Sigmoid colon (tissue), 6 donors: ENCODE measurements at regions not wholly inside any gene's neighbourhood (a gene's known extent, or its start where the extent isn't known, plus 50 kb on each side); places are given as distances from the start of the nearest gene placed in this dataset.

ENCODE experiments used
- DNase-seq: peaks from one replicate; pipeline ENCODE4 v3.0.0-alpha.2; 2019
- H3K27ac ChIP-seq, 4 donors: fragments of 200-600 bp; sonication (generic); one replicate each; pipeline ENCODE4 v1.5.1; 2016 to 2019; ENCODE audit warnings: mild to moderate bottlenecking in 1 of 4
- H3K27me3 ChIP-seq, 3 donors: fragments of 200-600 bp; sonication (generic); one replicate each; pipeline ENCODE4 v1.5.1; 2019; ENCODE audit warnings: mild to moderate bottlenecking in 1 of 3
- H3K36me3 ChIP-seq, 4 donors: fragments of 200-600 bp; sonication (generic); one replicate each; pipeline ENCODE4 v1.5.1; 2016 to 2019
- H3K4me1 ChIP-seq, 4 donors: fragments of 200-600 bp; sonication (generic); one replicate each; pipeline ENCODE4 v1.5.1; 2017 to 2019
- H3K4me3 ChIP-seq, 4 donors: fragments of 200-600 bp; sonication (generic); one replicate each; pipeline ENCODE4 v1.5.1; 2017 to 2019; ENCODE audit warnings: mild to moderate bottlenecking in 2 of 4, moderate library complexity in 1 of 4
- H3K9me3 ChIP-seq, 4 donors: fragments of 200-600 bp in 3 of 4; sonication (generic) in 3 of 4; one replicate each; pipeline versions ENCODE4 v1.5.1 to v1.6.1; 2013 to 2019
- CTCF ChIP-seq, 4 experiments: fragments of 450-650 bp in 3 of 4; fragments of 200-600 bp in 1 of 4; IDR thresholded peaks; one replicate each; pipeline ENCODE4 v1.5.1; 2016 to 2019; ENCODE audit warnings: antibody characterized with exemption in 4 of 4, mild to moderate bottlenecking in 3 of 4, moderate library complexity in 2 of 4
- EP300 ChIP-seq, 4 donors: sonication (generic); formaldehyde crosslinking; IDR thresholded peaks; one replicate each; pipeline ENCODE4 v1.6.1; 2017; ENCODE audit warnings: antibody characterized with exemption in 4 of 4
- POLR2A ChIP-seq, 2 donors: fragments of 450-650 bp; IDR thresholded peaks; one replicate each; pipeline ENCODE4 v1.6.1; 2016; ENCODE audit warnings: antibody characterized with exemption in 2 of 2, mild to moderate bottlenecking in 2 of 2, moderate library complexity in 2 of 2
- POLR2AphosphoS5 ChIP-seq, 4 donors: sonication (generic); formaldehyde crosslinking; IDR thresholded peaks; one replicate each; pipeline ENCODE4 v1.6.1; 2017; ENCODE audit warnings: antibody characterized with exemption in 4 of 4
- WGBS, 2 donors: extraction: QIAGEN DNeasy Blood & Tissue Kit; methylation state at CpG; one replicate each; pipeline ENCODE4 v1.1.7; 2013; 5-methylcytosine and 5-hydroxymethylcytosine counted together
- intact Hi-C: fragments of 100-400 bp; cut with DNase I; formaldehyde crosslinking; loops from one replicate; pipeline ENCODE4 v1.15.1; 2023
- donor health status: healthy with polysubstance abuse.
- donor health status: healthy.

DNA sequence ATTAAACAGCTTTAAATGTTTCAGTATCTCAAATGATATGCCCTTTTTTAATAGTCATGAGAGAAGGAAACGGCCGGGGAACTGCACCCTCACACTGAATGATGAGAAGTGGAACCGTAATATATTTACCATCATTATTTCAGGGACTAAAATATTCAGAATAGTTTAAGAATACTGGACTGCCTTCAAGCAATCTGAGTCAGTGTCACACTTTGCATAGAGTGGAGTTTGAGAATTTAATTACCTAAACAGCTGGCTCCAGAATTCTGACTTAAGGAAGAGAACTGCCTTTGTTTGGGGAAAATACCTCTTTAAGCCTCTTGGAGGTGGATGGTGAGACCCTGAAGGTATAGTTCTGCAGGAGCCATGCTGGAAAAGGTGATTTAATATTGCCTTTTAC lies 135.9 kb upstream of the EPHA7 start:
- DNase-seq, result no peak
- intact Hi-C loops, result no loop called here
- 93 to 95% methylated on average over 3 of the region's 3 CpGs for WGBS, 2 donors
- H3K9me3 ChIP-seq, result no peaks in the 10 kb centered on the region
- H3K36me3 ChIP-seq, result no peaks in the 10 kb centered on the region
- peaks cover 0 to 18% (median 11%) of the 10 kb centered on the region in 4 donors for H3K4me1 ChIP-seq
- H3K4me3 ChIP-seq, result no peak overlapping the region
- H3K27ac ChIP-seq, result no peak overlapping the region
- H3K27me3 ChIP-seq, result no peaks in the 10 kb centered on the region
- TF ChIP-seq POLR2AphosphoS5 (IDR thresholded peaks at IDR 0.05) (no peak), EP300 (IDR thresholded peaks at IDR 0.05) (no peak), CTCF (IDR thresholded peaks at IDR 0.05) (no peak), POLR2A (IDR thresholded peaks at IDR 0.05) (no peak)

DNA sequence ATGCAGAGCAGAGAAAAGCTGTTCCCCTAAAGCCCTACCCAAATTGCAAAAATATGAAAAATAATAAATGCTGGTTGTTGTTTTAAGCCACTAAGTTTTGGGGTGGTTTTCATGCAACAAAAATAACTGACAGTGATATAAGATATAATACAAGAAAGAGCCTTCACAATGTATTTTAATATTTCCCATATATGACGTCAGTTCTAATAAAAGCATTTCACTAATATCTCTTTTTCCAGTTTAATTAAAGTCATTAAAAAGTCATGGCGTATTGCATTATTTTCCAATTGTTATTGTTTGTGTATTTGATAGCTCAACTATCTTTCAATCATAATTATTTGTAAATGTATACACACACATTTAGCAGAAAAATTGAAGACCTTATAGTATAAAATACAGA lies 134.7 kb upstream of the EPHA7 start:
- H3K4me3 ChIP-seq, result no peak overlapping the region
- intact Hi-C loops, result no loop called here
- no peaks in the 10 kb centered on the region for H3K27me3 ChIP-seq
- no peak for DNase-seq
- 86 to 88% methylated on average over 2 of the region's 2 CpGs for WGBS, 2 donors
- H3K36me3 ChIP-seq, result no peaks in the 10 kb centered on the region
- no peaks in the 10 kb centered on the region for H3K9me3 ChIP-seq
- peaks cover 0 to 15% (median 6%) of the 10 kb centered on the region in 4 donors for H3K4me1 ChIP-seq
- no peak overlapping the region for H3K27ac ChIP-seq
- TF ChIP-seq CTCF (IDR thresholded peaks at IDR 0.05) (no peak), POLR2A (IDR thresholded peaks at IDR 0.05) (no peak), EP300 (IDR thresholded peaks at IDR 0.05) (no peak), POLR2AphosphoS5 (IDR thresholded peaks at IDR 0.05) (no peak)

DNA sequence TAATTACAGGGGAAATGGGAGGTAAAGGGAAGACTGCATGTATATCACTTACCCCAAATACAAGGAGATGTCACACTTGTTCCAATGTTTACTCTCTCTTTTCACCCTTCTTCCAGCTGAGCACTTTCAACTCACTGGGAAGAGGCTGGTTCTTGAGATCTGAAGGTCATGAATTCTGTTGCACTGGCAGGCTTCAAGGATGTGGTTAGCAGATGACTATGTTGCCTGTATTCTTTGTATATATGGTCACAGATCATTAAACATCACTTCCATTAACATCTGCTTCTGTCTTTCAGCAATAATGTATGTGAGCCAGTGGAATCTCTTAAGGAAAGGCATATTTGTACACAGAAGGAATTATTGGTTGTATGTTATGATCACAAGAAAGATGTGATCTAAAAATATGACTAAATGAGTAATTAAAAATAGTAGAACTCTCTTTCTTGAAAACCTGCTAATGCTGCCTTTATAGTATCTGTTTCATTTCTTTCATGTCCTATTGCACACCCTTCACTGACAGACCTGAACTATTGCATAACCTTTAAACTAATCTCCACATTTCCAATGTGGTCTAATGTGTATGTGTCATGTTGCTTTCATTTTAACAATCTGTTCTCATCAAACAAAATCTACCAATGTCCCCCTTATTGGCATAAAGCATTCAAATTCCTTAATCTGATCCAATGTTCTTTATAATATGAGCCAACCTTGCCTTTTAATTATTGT lies 131.4 kb upstream of the EPHA7 start:
- Histone ChIP-seq H3K4me3 (no peak overlapping the region), H3K9me3 (no peaks in the 10 kb centered on the region), H3K4me1 (peaks cover 0 to 14% (median 6%) of the 10 kb centered on the region in 4 donors), H3K27ac (no peak overlapping the region), H3K27me3 (no peaks in the 10 kb centered on the region), H3K36me3 (no peaks in the 10 kb centered on the region)
- no peak for TF ChIP-seq POLR2AphosphoS5 (IDR thresholded peaks at IDR 0.05)
- no peak for TF ChIP-seq POLR2A (IDR thresholded peaks at IDR 0.05)
- no peak for DNase-seq
- intact Hi-C loops, result no loop called here

DNA sequence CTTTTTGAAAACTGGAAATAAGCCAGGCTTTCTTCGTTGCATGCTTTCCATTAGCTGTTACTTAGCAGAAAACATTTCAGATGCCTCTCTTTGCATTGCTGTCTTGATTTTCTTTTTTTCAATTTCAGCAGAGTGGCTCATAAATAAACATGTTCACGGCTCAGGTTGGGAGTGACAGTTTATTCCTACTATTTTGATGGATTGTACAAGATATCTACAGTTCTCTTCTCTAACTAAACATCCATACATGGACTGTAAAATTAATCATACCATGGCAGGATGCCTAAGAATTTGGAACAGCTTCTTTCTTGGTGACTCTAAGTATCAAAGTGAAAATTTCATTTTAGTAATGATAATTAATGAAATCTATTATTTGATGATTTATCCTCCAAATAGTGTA lies 130.5 kb upstream of the EPHA7 start:
- Histone ChIP-seq H3K4me1 (peaks cover 0 to 14% (median 6%) of the 10 kb centered on the region in 4 donors), H3K27ac (no peak overlapping the region), H3K36me3 (no peaks in the 10 kb centered on the region), H3K9me3 (no peaks in the 10 kb centered on the region), H3K4me3 (peak overlapping the region in 1 of 4 donors; percentile 15), H3K27me3 (no peaks in the 10 kb centered on the region)
- DNase-seq, result no peak
- intact Hi-C loops, result no loop called here
- 55 to 60% methylated on average over 2 of the region's 2 CpGs for WGBS, 2 donors
- TF ChIP-seq CTCF (IDR thresholded peaks at IDR 0.05), result no peak
- no peak for TF ChIP-seq POLR2AphosphoS5 (IDR thresholded peaks at IDR 0.05)
- TF ChIP-seq EP300 (IDR thresholded peaks at IDR 0.05), result no peak
- TF ChIP-seq POLR2A (IDR thresholded peaks at IDR 0.05), result no peak

- WGBS, 2 donors, result 83 to 85% methylated on average over 6 of the region's 6 CpGs
- no peak overlapping the region for H3K27ac ChIP-seq
- H3K4me3 ChIP-seq, result no peak overlapping the region
- H3K27me3 ChIP-seq, result no peaks in the 10 kb centered on the region
- no peaks in the 10 kb centered on the region for H3K9me3 ChIP-seq
- TF ChIP-seq POLR2A (IDR thresholded peaks at IDR 0.05), result no peak
- TF ChIP-seq CTCF (IDR thresholded peaks at IDR 0.05), result no peak
- no peak for TF ChIP-seq EP300 (IDR thresholded peaks at IDR 0.05)
- TF ChIP-seq POLR2AphosphoS5 (IDR thresholded peaks at IDR 0.05), result no peak
- H3K4me1 ChIP-seq, result peaks cover 0 to 4% (median 0%) of the 10 kb centered on the region in 4 donors
- no peak for DNase-seq
- no peaks in the 10 kb centered on the region for H3K36me3 ChIP-seq
- intact Hi-C loops, result no loop called here
Observed at GRCh38 chr6:93524671-93525451, 105.5 kb upstream of the EPHA7 start.
